Right renal cortex interstitium (tissue), 3 donors: ENCODE measurements at regions not wholly inside any gene's neighbourhood (a gene's known extent, or its start where the extent isn't known, plus 50 kb on each side); places are given as distances from the start of the nearest gene placed in this dataset.
A peak's percentile ranks its signal among the peaks of the same experiment; 100 is the strongest.

Experiments
- DNase-seq, 3 donors: peaks; one replicate each; pipeline ENCODE4 v3.0.0-alpha.2; 2013; ENCODE audit warnings: low read depth in 3 of 3, low spot score in 2 of 3

DNA sequence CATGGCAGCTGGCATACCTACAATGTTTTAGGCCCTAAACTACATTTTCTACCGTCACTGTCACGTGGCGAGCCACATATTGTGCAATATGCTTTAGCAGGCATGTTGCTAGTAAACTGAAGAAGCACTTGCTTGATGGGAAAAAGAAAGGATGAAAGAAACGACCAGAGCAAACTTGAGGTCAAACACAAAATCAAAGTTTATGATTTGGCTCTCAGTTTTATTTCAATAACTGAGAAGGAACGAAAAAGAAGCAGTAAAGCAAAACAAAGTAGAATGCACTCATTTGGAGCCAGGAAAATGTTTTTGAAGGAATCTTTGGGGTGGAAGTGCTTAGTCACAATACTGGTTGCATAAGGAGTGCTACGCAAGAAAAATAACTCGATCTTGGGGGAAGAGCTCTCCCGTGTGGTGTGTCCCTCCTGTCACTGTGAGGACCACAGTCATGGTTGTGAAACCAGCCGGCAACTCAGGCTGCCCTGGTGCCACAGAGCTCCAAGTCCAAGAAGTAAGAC, 349.8 kb downstream of the RBM43 start:
- DNase-seq, result no peak

- DNase-seq, result no peak
Measured at GRCh38 chr2:150909613-150910012, 352.1 kb downstream of the RBM43 start.

DNA sequence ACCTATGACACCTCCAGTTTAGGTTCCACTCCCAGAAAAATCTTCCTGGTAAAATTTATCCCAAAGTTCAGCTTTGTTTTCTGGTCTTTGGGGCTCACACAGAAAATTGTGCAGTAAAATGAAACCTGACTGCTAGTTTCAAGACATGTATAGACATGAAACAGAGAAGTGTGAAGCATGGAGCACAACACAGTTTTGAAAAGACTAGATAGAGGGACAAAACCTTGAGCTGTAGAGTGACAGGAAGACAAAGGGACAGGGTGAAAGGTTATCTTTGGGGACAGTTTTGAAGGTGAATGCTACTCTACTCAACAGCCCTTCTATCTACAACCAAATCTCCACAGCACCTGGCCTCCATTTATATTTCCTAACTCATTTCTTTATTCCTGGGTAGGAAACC, 352.6 kb downstream of the RBM43 start:
- DNase-seq, result no peak

GRCh38 chr2:150907466-150907865, 354.2 kb downstream of the RBM43 start:
- DNase-seq, result no peak

GRCh38 chr2:150903461-150903860, 358.2 kb downstream of the RBM43 start:
- no peak for DNase-seq

- no peak for DNase-seq
Measured at GRCh38 chr2:150903055-150903454, 358.6 kb downstream of the RBM43 start.

GRCh38 chr2:150900913-150901312, 360.8 kb downstream of the RBM43 start:
- DNase-seq, result no peak

DNA sequence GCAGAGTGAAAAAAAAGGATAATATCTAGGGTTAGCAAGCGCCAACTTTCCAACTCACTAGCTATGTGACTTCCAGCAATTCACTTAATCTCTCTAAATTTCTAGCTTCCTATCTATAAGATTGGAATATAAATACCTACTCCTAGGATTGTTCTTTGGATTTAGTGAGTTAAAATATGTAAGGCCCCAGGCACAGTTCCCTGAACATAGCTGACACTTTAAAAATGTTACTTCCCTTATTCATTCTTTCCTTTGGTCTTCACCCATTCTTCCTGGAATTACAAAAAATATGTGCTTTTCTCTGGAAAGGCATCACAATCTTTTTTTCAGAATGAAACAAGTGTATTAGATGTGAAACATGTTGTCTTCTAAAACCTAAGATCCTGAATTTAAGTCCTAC, 365.7 kb downstream of the RBM43 start:
- no peak for DNase-seq

DNA sequence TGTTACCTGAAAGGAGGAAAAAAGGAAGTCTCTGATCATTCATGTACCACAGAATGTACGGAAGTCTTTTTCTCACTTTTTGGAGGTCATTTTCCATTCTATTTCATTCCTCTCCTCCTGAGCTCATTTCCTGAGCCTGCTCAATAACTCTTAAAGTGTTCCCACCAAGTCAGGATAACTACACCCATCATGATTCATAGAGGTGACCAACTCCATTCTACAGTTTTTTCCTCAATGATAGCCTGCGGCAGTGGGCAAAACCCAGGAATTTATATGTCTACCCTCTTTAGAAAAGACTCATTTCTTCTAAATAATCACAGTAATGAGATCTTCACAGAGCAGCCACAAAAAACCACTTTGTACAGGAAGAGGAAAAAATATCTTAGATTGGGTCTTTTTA, 372.5 kb downstream of the RBM43 start:
- DNase-seq, result no peak

DNA sequence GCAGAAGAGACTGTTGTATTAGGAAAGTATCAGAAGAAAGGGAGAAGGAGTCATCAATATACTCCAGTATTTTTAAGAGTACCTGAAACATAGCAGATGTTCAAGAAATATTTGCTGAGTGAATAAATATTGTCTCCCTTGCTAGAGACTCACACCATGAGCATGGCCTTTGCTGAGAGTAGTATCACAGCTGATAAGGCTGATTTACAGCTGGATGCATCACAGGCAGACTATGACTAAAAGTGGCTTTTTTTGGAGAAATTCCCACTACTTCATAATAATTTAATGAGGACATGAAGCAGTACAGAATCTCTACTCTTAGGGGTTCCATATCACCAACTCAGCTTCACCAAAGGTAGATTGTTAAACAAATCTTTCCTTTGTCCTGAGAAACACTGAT, 373.3 kb downstream of the RBM43 start:
- no peak for DNase-seq

DNA sequence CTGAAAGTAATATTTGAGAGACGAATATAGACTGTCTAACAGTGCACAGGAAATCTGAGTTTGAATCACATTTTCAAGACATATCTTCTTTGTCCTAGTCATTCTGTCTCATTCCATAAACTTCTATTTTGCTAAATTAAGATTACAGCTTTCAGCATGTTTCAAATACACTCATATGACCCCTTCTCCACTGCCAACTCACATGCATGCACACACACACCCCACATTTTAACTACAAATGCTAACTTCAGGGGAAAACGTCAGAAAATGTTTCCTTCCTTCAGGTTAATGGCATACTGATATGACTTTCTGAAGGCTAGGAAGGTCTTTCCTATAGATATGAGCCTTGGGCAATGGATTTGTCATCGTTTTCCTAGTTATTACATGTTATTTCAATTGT, 373.7 kb downstream of the RBM43 start:
- no peak for DNase-seq

- DNase-seq, result no peak
Measured at GRCh38 chr2:150885774-150886386, 375.8 kb downstream of the RBM43 start.

- DNase-seq, result no peak
Measured at GRCh38 chr2:150885236-150885635, 376.4 kb downstream of the RBM43 start.

DNA sequence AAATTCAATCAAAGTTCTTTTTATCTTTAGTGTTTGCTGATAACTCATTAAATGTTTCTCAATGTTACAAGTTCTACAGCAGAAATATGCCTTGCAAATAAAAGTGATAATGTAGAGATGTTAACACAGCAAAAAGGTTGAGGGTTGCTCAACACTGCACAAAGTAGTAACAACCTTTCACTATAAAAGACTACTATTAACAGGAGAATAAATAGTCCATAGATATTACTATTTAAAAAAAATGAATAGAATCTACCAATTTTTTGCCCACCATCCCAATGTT, 378.1 kb downstream of the RBM43 start:
- DNase-seq, result no peak

GRCh38 chr2:150882751-150883612, 378.7 kb downstream of the RBM43 start:
- DNase-seq, result no peak

DNA sequence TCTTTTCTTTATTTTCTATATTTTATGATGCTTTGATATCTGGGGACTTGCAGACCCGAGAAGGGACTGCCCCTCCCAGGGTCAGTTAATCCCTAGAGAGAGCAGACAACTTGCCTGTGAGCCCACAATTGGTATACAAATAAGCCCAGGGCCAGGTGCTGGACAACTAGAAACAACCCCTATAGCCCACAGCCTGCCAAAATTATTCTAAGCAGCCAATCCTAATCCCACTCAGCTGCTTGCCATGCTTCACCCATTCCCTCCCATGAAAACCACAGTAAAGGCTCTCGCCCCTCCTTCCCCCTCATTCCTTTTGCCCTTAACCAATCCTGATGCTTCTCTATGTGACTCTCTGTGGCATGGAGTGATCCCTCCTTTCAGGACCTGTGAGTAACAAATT, 380.7 kb downstream of the RBM43 start:
- DNase-seq, result no peak

DNA sequence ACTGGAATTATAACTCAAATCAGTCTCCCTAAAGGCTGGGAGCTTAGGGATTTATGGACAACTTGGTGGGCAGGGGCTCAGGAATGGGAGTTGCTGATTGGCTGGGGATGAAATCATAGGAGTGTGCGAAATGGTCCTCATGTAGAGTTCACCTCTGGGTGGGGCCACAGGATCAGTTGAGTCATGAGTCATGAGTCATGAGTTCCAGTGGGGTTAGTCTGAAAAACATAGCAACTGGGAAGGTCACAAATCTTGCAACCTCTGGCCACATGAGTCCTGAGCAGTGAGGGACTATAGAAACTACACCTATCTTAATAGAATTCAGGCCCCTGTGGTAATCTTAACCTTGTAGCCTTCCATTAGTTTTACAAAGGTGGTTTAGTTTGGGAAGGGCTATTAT, 383.3 kb downstream of the RBM43 start:
- no peak for DNase-seq

DNA sequence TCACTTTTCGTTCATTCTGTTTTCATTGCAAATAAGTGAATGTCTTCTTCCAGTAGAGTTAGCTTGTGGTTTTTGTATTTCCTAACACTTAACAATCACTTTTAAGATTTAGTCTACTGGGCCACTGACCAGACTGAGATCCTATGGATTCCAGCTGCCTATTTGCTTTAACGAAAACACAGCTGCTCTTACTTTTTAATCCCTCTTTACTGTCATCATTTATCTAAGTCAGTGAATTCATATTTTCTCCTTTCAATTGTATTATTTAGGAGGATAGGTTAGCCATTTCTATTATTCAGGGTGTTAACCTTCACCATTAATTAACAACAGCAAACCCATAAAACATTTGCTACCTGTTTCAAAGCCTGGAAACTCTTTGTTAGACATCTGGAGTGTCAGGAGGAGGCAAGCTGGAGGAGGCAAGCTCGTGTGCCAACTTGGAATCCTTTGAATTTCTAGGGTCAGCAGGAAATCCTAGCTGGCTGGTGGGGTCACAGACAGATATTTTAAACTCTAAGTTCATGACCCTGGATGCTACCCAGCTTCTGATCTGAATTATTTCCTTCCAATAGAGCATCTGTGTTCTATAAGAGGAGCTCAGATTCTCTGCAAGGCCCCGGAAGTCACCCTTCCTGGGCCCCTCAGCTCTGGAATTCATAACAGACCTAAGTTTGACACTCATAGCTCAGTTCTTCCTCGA, 385.3 kb downstream of the RBM43 start:
- DNase-seq, result peak in 1 of 3 donors; percentile 23

GRCh38 chr2:150873396-150873772, 385.9 kb upstream of the RND3 start:
- DNase-seq, result no peak

GRCh38 chr2:150872756-150873395, 385.4 kb upstream of the RND3 start:
- DNase-seq, result peak in 1 of 3 donors; percentile 7

GRCh38 chr2:150866431-150866830, 379.0 kb upstream of the RND3 start:
- DNase-seq, result no peak
